Fibroblast of lung (primary cell): ENCODE measurements at regions not wholly inside any gene's neighbourhood (a gene's known extent, or its start where the extent isn't known, plus 50 kb on each side); places are given as distances from the start of the nearest gene placed in this dataset.

Source experiments
- EZH2 ChIP-seq: IDR thresholded peaks from 2 replicates; pipeline ENCODE4 v1.5.1; 2012; ENCODE audit warnings: low read length, control low read depth, mild to moderate bottlenecking; ENCODE audit errors: missing control alignments
- TF ChIP-seq, protein P1 (sequence below), 2 donors: IDR thresholded peaks in 1 of 2; conservative IDR thresholded peaks in 1 of 2; 1 replicate in 1 of 2; 2 replicates in 1 of 2; pipeline ENCODE4 v1.5.1; 2011 to 2012; ENCODE audit warnings: low read length in 2 of 2, control low read depth in 1 of 2, inconsistent platforms in 1 of 2, low read depth in 1 of 2, mild to moderate bottlenecking in 1 of 2

DNA sequence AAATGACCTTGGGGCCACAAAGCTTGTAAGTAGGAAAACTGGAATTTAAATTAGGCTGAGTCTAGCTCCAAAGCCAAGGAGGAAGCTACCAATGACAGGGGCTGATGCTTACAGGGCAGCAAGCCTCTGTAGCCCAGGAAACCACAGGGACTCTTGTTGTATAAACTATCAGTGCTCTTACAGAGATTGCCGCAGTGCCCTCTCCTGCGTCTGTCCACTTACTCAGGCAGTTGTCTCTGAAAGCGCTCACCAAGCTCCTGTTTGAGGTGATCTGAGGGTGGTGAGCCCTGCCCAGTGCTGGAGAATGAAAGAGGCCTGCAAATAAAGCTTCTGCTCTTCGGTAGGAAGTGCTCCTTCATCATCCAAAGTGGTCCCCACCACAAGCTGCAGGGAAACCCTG is 498.8 kb downstream of the ARHGEF28 start:
- TF ChIP-seq, protein P1, sequence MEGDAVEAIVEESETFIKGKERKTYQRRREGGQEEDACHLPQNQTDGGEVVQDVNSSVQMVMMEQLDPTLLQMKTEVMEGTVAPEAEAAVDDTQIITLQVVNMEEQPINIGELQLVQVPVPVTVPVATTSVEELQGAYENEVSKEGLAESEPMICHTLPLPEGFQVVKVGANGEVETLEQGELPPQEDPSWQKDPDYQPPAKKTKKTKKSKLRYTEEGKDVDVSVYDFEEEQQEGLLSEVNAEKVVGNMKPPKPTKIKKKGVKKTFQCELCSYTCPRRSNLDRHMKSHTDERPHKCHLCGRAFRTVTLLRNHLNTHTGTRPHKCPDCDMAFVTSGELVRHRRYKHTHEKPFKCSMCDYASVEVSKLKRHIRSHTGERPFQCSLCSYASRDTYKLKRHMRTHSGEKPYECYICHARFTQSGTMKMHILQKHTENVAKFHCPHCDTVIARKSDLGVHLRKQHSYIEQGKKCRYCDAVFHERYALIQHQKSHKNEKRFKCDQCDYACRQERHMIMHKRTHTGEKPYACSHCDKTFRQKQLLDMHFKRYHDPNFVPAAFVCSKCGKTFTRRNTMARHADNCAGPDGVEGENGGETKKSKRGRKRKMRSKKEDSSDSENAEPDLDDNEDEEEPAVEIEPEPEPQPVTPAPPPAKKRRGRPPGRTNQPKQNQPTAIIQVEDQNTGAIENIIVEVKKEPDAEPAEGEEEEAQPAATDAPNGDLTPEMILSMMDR (conservative IDR thresholded peaks at IDR 0.05 in 1 of 2, IDR thresholded peaks at IDR 0.05 in 1 of 2; ENCODE audit: low read depth in 1 of 2, low read length in 2 of 2), result no peak
- TF ChIP-seq EZH2, result no peak
